Cardiac septum (tissue), 1 donor: ENCODE measurements at regions not wholly inside any gene's neighbourhood (a gene's known extent, or its start where the extent isn't known, plus 50 kb on each side); places are given as distances from the start of the nearest gene placed in this dataset.

Experiments used
- DNase-seq: peaks from one replicate; pipeline ENCODE4 v3.0.0-alpha.2; 2020; ENCODE audit warnings: low spot score
- intact Hi-C: fragments of 100-400 bp; cut with DNase I; formaldehyde crosslinking; loops from one replicate; pipeline ENCODE4 v1.14.0; 2022
- donor health status: DM: no; HTN: no; CAD: no.

DNA sequence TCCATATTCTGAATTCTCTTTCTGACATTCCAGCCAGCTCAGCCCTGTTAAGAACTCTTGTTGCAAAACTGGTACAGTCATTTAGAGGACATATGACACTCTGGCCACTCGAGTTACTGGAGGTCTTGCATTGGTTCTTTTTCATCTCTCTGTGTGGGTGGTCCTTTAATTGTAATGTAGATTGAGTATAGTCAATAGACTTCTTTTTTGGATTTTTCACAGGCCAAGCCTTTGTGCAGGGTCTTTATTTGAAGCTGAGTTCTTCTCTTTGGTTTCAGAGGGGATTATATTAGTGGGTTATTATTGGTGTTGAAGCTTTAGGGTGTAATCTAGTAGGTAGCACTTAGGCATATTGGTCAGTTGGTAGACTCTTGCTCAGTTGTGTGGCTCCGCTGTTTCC, 118.0 kb upstream of the GIMD1 start:
- no peak for DNase-seq

DNA sequence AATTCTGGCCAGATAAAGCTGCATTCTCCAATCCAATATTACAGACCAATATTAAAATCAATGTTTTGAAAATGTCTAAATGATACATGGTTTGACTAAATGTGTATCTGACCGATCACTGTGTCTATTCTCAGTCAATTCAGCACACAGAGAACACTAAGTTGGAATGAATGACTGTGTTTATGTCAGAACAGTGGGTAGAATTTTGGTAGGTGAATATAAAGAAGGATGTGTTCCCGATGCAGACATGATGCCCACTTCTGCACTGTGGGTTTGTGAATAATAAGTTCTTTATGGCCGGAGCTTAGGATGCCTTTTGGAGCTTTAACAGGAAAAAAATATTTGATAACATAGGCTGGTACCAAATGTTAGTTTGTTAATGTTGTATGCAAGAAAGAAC, 113.2 kb upstream of the GIMD1 start:
- no peak for DNase-seq
- intact Hi-C loops: no loop called here

More for the DNA sequence above, 118.0 kb upstream of the GIMD1 start:
- intact Hi-C loops: no loop called here

GRCh38 chr4:106478152-106478551, 109.6 kb upstream of the GIMD1 start:
- intact Hi-C loops: no loop called here
- DNase-seq: no peak

DNA sequence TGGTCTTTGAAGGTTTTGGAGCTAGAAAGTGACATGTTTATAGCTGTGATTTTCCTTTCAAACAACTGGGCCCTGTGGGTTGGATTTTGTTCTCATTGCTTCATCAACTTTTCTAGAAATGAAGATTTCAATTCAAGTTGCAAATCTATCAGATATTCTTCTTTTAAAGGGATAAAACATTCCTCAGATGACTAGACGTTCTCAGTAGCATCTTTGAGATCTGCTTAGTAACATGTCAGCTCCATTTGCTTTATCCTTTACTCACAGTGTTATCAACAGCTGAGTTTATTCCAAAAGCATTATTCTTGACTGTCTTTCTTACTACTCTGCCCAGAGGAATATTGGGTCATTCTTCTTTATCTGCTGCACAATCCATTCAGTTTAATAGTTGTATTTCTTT, 108.2 kb upstream of the GIMD1 start:
- no peak for DNase-seq
- intact Hi-C loops: no loop called here

DNA sequence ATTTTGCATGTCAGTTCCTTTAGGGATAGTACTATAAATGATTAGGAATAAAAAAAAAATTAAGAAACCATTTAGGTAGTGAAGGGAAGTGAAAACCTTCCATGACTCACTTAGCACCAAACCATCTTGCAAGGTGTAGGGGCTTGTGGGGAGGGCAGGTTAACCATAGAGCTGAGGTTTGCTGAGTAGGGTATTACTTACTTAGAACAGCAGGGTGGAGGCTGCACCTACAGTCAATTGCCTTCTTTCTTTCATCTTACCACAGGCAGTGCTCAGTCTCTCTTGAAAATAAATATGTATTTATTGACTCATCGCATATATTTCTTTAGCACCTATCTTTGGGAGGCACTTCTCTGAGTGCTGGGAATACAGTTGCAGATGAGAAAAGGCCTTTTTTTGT, 104.9 kb upstream of the GIMD1 start:
- no peak for DNase-seq
- intact Hi-C loops: no loop called here

DNA sequence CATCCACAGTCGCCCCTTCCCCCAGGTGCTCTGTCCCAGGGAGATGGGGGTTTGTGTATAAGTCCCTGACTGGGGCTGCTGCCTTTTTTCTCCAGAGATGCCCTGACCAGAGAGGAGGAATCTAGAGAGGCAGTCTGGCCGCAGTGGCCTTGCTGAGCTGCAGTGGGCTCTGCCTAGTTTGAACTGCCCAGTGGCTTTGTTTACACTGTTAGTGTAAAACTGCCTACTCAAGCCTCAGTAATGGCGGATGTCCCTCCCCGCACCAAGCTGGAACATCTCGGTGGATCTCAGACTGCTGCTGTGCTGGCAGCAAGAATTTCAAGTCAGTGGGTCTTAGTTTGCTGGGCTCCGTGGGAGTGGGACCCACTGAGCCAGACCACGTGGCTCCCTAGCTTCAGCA, 102.6 kb upstream of the GIMD1 start:
- DNase-seq: no peak
- intact Hi-C loops: no loop called here

DNA sequence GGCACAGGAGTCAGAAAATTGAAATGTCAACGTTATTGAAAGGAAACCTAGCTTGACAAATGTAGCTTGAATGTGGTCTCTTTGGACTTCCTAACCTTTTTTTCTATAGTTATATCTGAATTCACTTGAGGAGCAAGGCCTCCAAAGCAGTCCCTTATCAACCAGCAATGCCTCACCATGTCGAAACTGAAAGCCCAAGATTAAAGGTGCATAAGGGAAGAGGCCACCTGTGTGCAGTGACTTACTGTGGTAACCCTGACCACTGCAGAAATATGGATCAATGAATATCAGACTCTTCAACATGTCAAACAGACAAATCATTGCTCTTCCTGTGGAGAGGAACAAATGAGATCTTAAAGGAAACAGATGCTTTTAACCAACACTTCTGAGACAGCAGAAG, 95.0 kb upstream of the GIMD1 start:
- DNase-seq: no peak
- intact Hi-C loops: no loop called here

DNA sequence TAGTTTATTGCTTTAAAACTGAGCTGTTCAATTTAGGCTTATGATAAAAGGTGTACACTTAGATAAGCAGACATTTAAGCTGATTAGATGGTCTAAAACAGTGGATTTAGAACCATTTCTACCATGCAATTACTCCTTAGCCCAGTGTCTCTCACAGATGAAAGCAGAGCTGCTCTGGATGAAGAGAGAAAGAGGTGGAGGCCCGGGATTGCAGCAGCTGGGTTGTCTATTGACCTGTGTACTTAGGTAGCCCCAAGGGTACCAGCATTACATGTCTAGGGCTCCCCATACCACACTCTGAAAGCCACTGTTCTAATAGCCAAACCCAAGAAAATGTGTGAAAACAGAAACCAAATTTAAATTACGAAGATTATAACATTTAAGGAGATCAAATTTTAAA, 86.0 kb upstream of the GIMD1 start:
- intact Hi-C loops: no loop called here
- no peak for DNase-seq

GRCh38 chr4:106454021-106454420, 85.4 kb upstream of the GIMD1 start:
- intact Hi-C loops: no loop called here
- DNase-seq: no peak

GRCh38 chr4:106451091-106451490, 82.5 kb upstream of the GIMD1 start:
- no peak for DNase-seq
- intact Hi-C loops: no loop called here

- no peak for DNase-seq
- intact Hi-C loops: no loop called here
These were observed 81.7 kb upstream of the GIMD1 start for GRCh38 chr4:106450249-106450648.

DNA sequence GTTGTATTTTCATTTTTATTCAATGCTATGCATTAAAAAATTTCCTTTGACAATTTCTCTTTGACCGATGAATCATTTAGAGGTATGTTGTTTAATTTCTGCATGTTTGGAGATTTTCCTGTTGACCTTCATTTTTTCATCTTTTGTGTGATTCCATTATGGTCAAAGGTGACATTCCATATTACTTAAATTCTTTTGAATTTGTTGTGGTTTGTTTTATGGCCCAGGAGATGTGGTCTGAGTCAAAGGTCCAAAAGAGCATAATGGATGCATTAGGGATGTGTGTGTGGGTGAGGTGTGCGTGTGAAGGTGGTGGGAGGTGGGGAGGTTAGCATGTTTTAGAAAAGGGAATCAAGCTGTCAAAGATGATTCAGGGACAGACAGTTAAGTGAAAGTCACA, 76.0 kb upstream of the GIMD1 start:
- intact Hi-C loops: no loop called here
- DNase-seq: no peak

DNA sequence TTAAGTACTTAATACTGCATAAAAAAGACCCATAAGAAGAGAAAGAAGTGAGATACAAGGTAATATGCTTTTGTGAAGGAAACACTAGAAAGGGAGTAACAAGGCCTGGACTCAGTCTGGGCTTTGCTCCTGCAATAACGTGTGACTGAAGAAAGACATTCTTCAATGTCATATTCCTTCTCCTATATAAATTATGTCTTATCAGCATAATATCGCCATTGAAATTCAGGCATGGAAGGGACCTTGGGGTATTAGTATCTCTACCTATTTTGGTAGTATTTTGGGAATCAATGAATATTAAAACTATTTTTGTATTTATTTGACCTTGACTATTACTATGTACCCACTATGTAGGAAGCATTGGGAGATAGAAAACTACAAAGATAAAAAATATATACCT, 62.2 kb upstream of the GIMD1 start:
- intact Hi-C loops: no loop called here

GRCh38 chr4:106429885-106430284, 61.3 kb upstream of the GIMD1 start:
- DNase-seq: no peak
- intact Hi-C loops: no loop called here

More for the DNA sequence above, 62.2 kb upstream of the GIMD1 start:
- DNase-seq: no peak

DNA sequence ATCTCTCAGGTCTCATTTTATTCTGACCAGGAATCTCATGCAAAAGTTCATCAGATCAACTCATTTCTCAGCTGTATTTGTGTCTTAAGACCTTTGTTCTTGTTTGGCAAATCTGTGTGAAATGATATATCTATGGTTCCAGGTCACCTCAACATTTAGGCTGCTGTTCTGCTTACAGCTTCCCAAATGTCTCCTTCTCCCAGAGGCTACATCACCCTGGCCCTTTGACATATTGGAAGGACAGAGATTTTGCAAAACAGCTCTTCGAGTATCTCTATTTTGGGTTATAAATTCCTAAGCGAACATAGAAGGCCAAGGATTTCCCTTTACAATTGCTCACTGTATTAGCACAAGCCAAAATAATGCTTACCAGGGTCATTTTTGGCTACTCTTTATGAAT, 57.5 kb upstream of the GIMD1 start:
- DNase-seq: no peak
- intact Hi-C loops: no loop called here

GRCh38 chr4:106425576-106425975, 57.0 kb upstream of the GIMD1 start:
- no peak for DNase-seq
- intact Hi-C loops: no loop called here

GRCh38 chr4:106424426-106424825, 55.8 kb upstream of the GIMD1 start:
- intact Hi-C loops: no loop called here
- no peak for DNase-seq

DNA sequence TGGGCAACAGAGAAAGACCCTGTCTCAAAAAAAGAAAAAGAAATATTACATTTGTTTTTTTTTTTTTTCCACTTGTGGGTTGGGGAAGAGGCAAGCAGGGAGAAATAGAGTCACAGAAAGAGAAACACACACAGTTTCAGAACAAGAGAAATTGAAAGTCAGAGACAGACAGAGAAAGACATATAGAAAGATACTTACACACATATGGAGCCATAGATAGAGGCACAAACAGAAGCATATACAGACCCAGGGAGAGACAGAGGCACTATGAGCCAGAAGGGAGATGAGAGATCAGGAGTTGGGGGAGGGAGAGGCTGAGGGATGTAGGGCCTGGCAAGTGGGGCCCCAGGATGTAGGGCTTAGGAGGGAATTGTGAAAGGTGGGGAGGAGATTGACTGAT, 55.2 kb upstream of the GIMD1 start:
- intact Hi-C loops: no loop called here
- DNase-seq: no peak

GRCh38 chr4:106422766-106423165, 54.2 kb upstream of the GIMD1 start:
- intact Hi-C loops: no loop called here

DNA sequence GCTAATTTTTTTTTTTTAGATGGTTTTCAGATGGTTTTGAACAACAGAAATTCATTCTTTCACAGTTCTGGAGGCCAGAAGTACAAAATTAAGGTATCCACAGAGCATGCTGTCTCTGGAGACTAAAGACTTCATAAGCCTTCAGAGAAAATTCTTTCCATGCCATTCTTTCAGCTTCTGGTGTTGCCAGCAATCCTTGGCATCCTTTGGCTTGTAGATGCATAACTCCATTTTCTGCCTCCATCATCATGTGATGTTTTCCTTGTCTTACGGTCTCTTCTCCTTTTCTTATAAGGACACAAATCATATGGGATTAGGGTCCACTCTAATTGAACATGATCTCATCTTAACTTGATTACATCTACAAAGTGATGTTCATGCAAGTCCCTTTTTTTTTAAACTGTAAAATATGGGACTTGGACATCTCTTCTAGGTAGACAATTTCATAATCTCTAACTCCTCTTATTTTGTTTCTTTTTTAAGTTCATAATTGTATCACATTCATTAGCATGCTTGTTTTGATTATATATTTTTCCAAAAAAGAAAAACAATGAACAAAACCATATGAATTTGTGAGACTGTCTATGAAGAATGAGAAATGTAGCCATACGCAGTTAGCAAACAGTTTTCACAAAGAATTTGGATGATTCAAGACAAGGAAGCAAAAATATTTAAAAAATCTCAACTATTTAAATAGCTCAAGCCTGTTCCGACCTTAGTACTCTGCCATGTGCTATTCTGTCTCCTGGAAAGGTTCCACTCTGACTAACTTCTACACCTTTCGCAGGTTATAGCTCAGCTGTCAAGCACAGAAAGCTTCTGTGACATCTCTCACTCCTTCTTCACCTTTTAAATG, 53.1 kb upstream of the GIMD1 start:
- intact Hi-C loops: no loop called here
- no peak for DNase-seq

More at GRCh38 chr4:106422766-106423165, 54.2 kb upstream of the GIMD1 start:
- no peak for DNase-seq

GRCh38 chr4:106418444-106418843, 49.9 kb upstream of the GIMD1 start:
- no peak for DNase-seq
- intact Hi-C loops: no loop called here
